Neural cell (in vitro differentiated cells): ENCODE measurements at regions not wholly inside any gene's neighbourhood (a gene's known extent, or its start where the extent isn't known, plus 50 kb on each side); places are given as distances from the start of the nearest gene placed in this dataset.

Experiments
- H2AFZ ChIP-seq: fragments of 200-600, 300-800 bp; sonication (generic), shearing (Covaris generic); 2 replicates; pipeline ENCODE4 v1.6.0; 2014; ENCODE audit warnings: low read depth, mild to moderate bottlenecking, antibody characterized with exemption, low read length, moderate library complexity
- H3F3A ChIP-seq: fragments of 200-600 bp; shearing (Covaris generic); 2 replicates; pipeline ENCODE4 v1.6.1; 2016; ENCODE audit warnings: mild to moderate bottlenecking, moderate library complexity, mixed read lengths, antibody characterized with exemption, low read length; ENCODE audit not compliant: insufficient read depth, poor library complexity, severe bottlenecking
- H3K27ac ChIP-seq: fragments of 200-600, 300-800 bp; sonication (generic), shearing (Covaris generic); 2 replicates; pipeline ENCODE4 v1.5.1; 2014; ENCODE audit warnings: mild to moderate bottlenecking, low read length, moderate library complexity
- H3K27me3 ChIP-seq: fragments of 300-800, 200-600 bp; sonication (generic), shearing (Covaris generic); 2 replicates; pipeline ENCODE4 v1.6.0; 2014; ENCODE audit warnings: mild to moderate bottlenecking, low read depth, low read length, moderate library complexity; ENCODE audit not compliant: insufficient read depth
- H3K36me3 ChIP-seq: fragments of 300-800, 200-600 bp; sonication (generic), shearing (Covaris generic); 2 replicates; pipeline ENCODE4 v1.5.1; 2014; ENCODE audit warnings: mild to moderate bottlenecking, antibody characterized with exemption, low read length, moderate library complexity; ENCODE audit not compliant: insufficient read depth
- H3K4me2 ChIP-seq: fragments of 300-800, 200-600 bp; sonication (generic), shearing (Covaris generic); 2 replicates; pipeline ENCODE4 v1.6.0; 2014; ENCODE audit warnings: mild to moderate bottlenecking, low read length
- H3K4me3 ChIP-seq: fragments of 300-800, 200-600 bp; sonication (generic), shearing (Covaris generic); 2 replicates; pipeline ENCODE4 v1.5.1; 2014; ENCODE audit warnings: mild to moderate bottlenecking, low read length, moderate library complexity
- H3K79me2 ChIP-seq: fragments of 200-600 bp; shearing (Covaris generic); replicated peaks from 2 replicates; pipeline ENCODE4 v1.6.0; 2014; ENCODE audit warnings: mild to moderate bottlenecking, low read length, moderate library complexity; ENCODE audit not compliant: insufficient read depth
- H3K9ac ChIP-seq: fragments of 300-800, 200-600 bp; sonication (generic), shearing (Covaris generic); 2 replicates; pipeline ENCODE4 v1.6.1; 2016; ENCODE audit warnings: mild to moderate bottlenecking, low read length, mixed read lengths
- H3K9me2 ChIP-seq: fragments of 200-600 bp; shearing (Covaris generic); 2 replicates; pipeline ENCODE4 v1.6.1; 2016; ENCODE audit warnings: mild to moderate bottlenecking, low read length, mixed read lengths; ENCODE audit not compliant: insufficient read depth
- H3K9me3 ChIP-seq: fragments of 200-600, 300-800 bp; sonication (generic), shearing (Covaris generic); 2 replicates; pipeline ENCODE4 v1.6.1; 2016; ENCODE audit warnings: mild to moderate bottlenecking, mixed run types, low read length, moderate library complexity, mixed read lengths
- H4K20me1 ChIP-seq: fragments of 200-600 bp; shearing (Covaris generic); 2 replicates; pipeline ENCODE4 v1.6.1; 2016; ENCODE audit warnings: mild to moderate bottlenecking, mixed run types; ENCODE audit not compliant: insufficient read depth
- EP300 ChIP-seq: fragments of 450-650 bp; conservative IDR thresholded peaks from 2 replicates; pipeline ENCODE4 v1.6.1; 2014; ENCODE audit warnings: antibody characterized with exemption, mild to moderate bottlenecking, moderate library complexity; ENCODE audit not compliant: poor library complexity, severe bottlenecking
- EZH2 ChIP-seq: fragments of 200-600, 300-800 bp; shearing (Covaris generic), sonication (generic); IDR thresholded peaks from 2 replicates; pipeline ENCODE4 v1.6.1; 2014; ENCODE audit warnings: antibody characterized with exemption, low read length, borderline replicate concordance, mild to moderate bottlenecking; ENCODE audit not compliant: insufficient read depth, poor library complexity, severe bottlenecking
- MXI1 ChIP-seq: fragments of 450-650 bp; conservative IDR thresholded peaks from 2 replicates; pipeline ENCODE4 v1.6.1; 2014; ENCODE audit warnings: antibody characterized with exemption, mild to moderate bottlenecking; ENCODE audit not compliant: poor library complexity, severe bottlenecking
- POLR2AphosphoS5 ChIP-seq: IDR thresholded peaks from 2 replicates; pipeline ENCODE4 v1.6.1; 2012
- RAD21 ChIP-seq: fragments of 450-650 bp; conservative IDR thresholded peaks from 2 replicates; pipeline ENCODE4 v1.6.1; 2014; ENCODE audit warnings: antibody characterized with exemption, mild to moderate bottlenecking, moderate library complexity
- SMC3 ChIP-seq: fragments of 450-650 bp; conservative IDR thresholded peaks from 2 replicates; pipeline ENCODE4 v1.6.1; 2014; ENCODE audit warnings: antibody characterized with exemption, mild to moderate bottlenecking, moderate library complexity; ENCODE audit not compliant: poor library complexity
- TAF1 ChIP-seq: IDR thresholded peaks from 2 replicates; pipeline ENCODE4 v1.6.1; 2012; ENCODE audit warnings: low read depth
- TF ChIP-seq, protein P1 (sequence below): IDR thresholded peaks from 2 replicates; pipeline ENCODE4 v1.6.1; 2012; ENCODE audit warnings: borderline replicate concordance
- TF ChIP-seq, protein P2 (sequence below): fragments of 450-650 bp; IDR thresholded peaks from 2 replicates; pipeline ENCODE4 v1.5.1; 2014; ENCODE audit warnings: antibody characterized with exemption, mild to moderate bottlenecking, moderate library complexity; ENCODE audit not compliant: poor library complexity, severe bottlenecking

DNA sequence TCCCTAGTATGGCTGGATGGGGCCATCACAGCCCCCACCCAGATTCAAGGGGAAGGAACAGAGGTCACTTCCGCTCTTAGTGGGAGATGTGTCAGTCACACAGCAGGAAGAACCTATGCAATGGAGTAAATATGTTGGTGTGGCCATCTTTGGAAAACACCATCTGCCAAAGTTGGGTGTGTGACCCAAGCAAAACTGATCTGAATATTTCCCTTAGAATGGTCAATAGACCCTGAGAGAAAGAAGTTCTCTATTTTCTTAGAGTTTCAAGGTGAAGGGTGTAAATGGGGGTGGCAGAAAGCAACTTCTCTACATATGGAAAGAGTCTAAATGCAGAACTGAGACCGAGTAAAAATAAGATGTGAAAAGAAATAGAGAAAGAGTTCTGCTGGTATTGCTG is 212.7 kb downstream of the ESM1 start:
- H3K9me2 ChIP-seq = no peaks in the 10 kb centered on the region
- no peak overlapping the region for H3K9ac ChIP-seq
- no peak overlapping the region for H2AFZ ChIP-seq
- no peaks in the 10 kb centered on the region for H4K20me1 ChIP-seq
- H3K4me2 ChIP-seq = no peak overlapping the region
- TF ChIP-seq POLR2AphosphoS5 = no peak
- TF ChIP-seq, protein P1, sequence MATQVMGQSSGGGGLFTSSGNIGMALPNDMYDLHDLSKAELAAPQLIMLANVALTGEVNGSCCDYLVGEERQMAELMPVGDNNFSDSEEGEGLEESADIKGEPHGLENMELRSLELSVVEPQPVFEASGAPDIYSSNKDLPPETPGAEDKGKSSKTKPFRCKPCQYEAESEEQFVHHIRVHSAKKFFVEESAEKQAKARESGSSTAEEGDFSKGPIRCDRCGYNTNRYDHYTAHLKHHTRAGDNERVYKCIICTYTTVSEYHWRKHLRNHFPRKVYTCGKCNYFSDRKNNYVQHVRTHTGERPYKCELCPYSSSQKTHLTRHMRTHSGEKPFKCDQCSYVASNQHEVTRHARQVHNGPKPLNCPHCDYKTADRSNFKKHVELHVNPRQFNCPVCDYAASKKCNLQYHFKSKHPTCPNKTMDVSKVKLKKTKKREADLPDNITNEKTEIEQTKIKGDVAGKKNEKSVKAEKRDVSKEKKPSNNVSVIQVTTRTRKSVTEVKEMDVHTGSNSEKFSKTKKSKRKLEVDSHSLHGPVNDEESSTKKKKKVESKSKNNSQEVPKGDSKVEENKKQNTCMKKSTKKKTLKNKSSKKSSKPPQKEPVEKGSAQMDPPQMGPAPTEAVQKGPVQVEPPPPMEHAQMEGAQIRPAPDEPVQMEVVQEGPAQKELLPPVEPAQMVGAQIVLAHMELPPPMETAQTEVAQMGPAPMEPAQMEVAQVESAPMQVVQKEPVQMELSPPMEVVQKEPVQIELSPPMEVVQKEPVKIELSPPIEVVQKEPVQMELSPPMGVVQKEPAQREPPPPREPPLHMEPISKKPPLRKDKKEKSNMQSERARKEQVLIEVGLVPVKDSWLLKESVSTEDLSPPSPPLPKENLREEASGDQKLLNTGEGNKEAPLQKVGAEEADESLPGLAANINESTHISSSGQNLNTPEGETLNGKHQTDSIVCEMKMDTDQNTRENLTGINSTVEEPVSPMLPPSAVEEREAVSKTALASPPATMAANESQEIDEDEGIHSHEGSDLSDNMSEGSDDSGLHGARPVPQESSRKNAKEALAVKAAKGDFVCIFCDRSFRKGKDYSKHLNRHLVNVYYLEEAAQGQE = no peak
- no peak for TF ChIP-seq EP300
- no peak for TF ChIP-seq TAF1
- H3K36me3 ChIP-seq = no peaks in the 10 kb centered on the region
- H3K27me3 ChIP-seq = no peaks in the 10 kb centered on the region
- no peaks in the 10 kb centered on the region for H3F3A ChIP-seq
- H3K27ac ChIP-seq = no peak overlapping the region
- H3K79me2 ChIP-seq = no peaks in the 10 kb centered on the region
- no peaks in the 10 kb centered on the region for H3K9me3 ChIP-seq
- H3K4me3 ChIP-seq = no peak overlapping the region

DNA sequence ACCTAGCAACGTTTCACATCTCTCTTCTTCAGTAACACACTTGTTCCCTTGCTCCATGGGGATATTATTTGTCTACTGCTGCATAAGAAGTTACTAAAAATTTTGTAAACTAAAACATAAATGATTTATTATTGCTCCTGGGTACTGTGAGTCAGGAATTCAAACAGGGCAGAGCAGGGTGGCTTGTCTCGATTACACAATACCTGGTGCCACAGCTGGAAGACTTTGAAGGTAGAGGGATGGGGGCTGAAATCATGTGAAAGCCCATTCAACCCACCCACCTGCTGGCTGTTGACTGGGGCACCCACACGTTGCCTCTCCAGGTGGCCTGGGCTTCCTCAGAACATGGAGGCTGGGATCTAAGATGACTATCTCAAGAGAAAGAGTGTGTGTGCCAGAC is 213.2 kb downstream of the ESM1 start:
- Histone ChIP-seq H3K9ac (no peak overlapping the region), H3K36me3 (no peaks in the 10 kb centered on the region), H3K4me3 (no peak overlapping the region), H2AFZ (no peak overlapping the region), H3K9me3 (no peaks in the 10 kb centered on the region), H3K79me2 (no peaks in the 10 kb centered on the region), H3K27ac (no peak overlapping the region), H3K27me3 (no peaks in the 10 kb centered on the region), H3F3A (no peaks in the 10 kb centered on the region), H4K20me1 (no peaks in the 10 kb centered on the region), H3K4me2 (no peak overlapping the region), H3K9me2 (no peaks in the 10 kb centered on the region)
- TF ChIP-seq SMC3 (no peak), MXI1 (no peak), EP300 (no peak), TAF1 (no peak), EZH2 (no peak), RAD21 (no peak), POLR2AphosphoS5 (no peak)
- TF ChIP-seq, protein P1 = no peak
- TF ChIP-seq, protein P2, sequence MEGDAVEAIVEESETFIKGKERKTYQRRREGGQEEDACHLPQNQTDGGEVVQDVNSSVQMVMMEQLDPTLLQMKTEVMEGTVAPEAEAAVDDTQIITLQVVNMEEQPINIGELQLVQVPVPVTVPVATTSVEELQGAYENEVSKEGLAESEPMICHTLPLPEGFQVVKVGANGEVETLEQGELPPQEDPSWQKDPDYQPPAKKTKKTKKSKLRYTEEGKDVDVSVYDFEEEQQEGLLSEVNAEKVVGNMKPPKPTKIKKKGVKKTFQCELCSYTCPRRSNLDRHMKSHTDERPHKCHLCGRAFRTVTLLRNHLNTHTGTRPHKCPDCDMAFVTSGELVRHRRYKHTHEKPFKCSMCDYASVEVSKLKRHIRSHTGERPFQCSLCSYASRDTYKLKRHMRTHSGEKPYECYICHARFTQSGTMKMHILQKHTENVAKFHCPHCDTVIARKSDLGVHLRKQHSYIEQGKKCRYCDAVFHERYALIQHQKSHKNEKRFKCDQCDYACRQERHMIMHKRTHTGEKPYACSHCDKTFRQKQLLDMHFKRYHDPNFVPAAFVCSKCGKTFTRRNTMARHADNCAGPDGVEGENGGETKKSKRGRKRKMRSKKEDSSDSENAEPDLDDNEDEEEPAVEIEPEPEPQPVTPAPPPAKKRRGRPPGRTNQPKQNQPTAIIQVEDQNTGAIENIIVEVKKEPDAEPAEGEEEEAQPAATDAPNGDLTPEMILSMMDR = no peak
